ENCODE measurements at regions not wholly inside any gene's neighbourhood (a gene's known extent, or its start where the extent isn't known, plus 50 kb on each side); places are given as distances from the start of the nearest gene placed in this dataset.

DNA sequence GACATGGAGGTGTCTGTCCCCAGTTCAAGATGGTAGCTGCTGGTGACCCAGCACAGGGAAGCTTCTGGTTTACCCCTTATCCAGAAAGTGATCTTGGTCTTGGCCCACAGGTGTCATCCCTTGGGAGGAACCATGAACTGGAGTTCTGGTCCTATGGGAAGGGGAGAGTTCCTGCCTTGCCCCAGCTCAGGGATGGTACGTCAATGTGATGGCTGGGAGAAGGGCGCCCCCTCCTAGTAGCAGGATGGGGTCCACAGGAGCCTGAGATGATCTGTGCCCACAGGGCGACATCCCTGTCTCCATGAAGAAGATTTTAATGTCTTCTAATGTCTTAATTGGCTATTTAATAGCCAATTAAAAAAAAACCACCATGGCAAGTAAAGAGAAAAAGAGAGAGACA lies 249.8 kb downstream of the SIPA1L2 start:
- TF ChIP-seq, protein P1, sequence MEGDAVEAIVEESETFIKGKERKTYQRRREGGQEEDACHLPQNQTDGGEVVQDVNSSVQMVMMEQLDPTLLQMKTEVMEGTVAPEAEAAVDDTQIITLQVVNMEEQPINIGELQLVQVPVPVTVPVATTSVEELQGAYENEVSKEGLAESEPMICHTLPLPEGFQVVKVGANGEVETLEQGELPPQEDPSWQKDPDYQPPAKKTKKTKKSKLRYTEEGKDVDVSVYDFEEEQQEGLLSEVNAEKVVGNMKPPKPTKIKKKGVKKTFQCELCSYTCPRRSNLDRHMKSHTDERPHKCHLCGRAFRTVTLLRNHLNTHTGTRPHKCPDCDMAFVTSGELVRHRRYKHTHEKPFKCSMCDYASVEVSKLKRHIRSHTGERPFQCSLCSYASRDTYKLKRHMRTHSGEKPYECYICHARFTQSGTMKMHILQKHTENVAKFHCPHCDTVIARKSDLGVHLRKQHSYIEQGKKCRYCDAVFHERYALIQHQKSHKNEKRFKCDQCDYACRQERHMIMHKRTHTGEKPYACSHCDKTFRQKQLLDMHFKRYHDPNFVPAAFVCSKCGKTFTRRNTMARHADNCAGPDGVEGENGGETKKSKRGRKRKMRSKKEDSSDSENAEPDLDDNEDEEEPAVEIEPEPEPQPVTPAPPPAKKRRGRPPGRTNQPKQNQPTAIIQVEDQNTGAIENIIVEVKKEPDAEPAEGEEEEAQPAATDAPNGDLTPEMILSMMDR (optimal IDR thresholded peaks at IDR 0.05 in 1 of 3, IDR thresholded peaks at IDR 0.05 in 1 of 3, conservative IDR thresholded peaks at IDR 0.05 in 1 of 3; ENCODE audit: extremely low read depth in 1 of 3, insufficient read depth in 2 of 3, low read length in 3 of 3) = no peak
- TF ChIP-seq EZH2 (IDR thresholded peaks at IDR 0.05; ENCODE audit: low read length) = no peak

All from keratinocyte (primary cell).